H54 (cell line): ENCODE measurements at regions not wholly inside any gene's neighbourhood (a gene's known extent, or its start where the extent isn't known, plus 50 kb on each side); places are given as distances from the start of the nearest gene placed in this dataset.

Experiments
- DNase-seq: peaks from one replicate; pipeline ENCODE4 v3.0.0; 2011; ENCODE audit warnings: low spot score, mixed read lengths; ENCODE audit not compliant: insufficient read length
- FAIRE-seq: peaks from 3 replicates; lab custom pipeline; 2011; peaks lifted over from hg19 to GRCh38; lab: Jason Lieb, UNC
- POLR2A ChIP-seq: IDR thresholded peaks from 2 replicates; pipeline ENCODE4 v1.6.1; 2011; ENCODE audit warnings: low read depth, mild to moderate bottlenecking, low read length

DNA sequence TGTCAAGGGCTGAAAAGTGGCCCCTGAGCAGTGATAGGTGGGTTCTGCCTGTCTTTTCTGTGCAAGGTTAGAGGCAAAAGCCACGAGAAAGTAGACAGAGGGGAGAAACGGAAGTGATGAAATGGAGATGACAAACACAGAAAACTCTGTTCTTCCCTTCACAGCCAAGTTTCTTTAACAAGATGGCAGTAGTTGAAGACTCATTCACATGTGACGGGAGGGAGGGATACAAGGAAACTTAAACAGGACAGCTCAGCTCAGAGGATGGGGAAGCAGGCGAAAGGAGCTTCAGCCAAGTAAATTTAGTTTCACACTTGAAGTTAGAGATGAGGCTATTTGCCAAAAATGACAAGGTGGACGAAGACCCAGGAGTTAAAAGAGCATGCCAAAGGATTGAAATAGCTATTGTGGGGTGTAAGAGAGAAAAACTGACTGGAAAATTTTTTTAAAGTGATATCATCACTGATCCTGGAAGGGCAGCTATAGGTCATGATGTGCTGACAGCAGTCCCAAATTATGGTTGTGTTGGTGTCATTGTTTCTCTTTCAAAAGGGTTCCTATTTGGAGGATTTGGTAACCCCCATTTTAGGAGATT lies 347.9 kb downstream of the EFNB2 start:
- peak; percentile 15 for DNase-seq

DNA sequence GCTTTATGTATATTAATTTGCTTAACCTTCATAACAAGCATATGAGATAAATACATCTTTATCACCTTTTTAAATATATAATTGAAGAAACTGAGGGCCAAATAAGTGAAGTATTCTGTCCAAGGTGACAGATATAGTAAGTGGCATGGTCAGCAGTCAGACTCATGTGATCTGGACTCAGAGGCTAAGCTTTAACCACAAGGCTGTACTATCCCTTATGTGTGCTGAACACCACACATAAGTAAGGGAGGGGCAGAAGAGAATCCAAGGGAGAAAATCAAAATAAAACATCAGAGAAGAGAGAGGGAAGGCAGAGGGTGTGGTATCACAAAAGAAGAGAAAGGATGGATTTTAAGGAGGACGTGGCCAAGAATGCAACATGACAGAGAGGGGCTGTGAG lies 348.4 kb downstream of the EFNB2 start:
- DNase-seq (no peak), FAIRE-seq (no peak)
- no peak for TF ChIP-seq POLR2A

More for the DNA sequence above, 347.9 kb downstream of the EFNB2 start:
- FAIRE-seq: peak; percentile 94
- TF ChIP-seq POLR2A: no peak

DNA sequence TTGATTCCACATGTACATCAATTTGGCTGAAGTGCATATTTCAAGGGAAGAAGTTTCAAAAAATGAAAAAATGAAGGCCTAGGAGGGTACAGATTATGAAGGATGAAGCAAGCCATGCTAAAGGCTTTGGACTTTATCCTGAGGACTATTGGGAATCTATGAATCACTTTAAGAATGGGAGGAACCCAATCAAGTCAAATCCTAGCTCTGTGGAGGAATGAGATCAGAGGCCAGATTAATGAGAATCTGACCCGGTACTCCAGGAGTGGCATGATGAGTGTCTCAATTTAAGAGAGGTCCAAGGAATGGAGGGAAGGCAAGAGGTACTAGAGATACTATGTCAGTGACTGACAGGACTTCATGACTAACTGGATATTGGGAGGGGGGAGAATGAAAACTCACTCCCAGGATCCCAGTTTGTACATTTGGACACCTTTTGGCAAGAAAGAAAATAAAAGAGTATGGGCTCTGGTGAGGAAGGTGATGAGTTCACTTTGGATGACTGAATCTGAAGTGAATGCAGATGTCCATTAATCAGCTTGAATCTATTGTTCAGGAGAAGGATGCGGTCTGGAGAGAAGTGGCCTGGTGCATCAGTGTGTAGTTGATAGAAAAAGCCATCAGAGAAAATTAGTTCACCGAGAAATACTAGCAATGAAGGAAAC lies 349.0 kb downstream of the EFNB2 start:
- FAIRE-seq: no peak
- no peak for TF ChIP-seq POLR2A
- no peak for DNase-seq

DNA sequence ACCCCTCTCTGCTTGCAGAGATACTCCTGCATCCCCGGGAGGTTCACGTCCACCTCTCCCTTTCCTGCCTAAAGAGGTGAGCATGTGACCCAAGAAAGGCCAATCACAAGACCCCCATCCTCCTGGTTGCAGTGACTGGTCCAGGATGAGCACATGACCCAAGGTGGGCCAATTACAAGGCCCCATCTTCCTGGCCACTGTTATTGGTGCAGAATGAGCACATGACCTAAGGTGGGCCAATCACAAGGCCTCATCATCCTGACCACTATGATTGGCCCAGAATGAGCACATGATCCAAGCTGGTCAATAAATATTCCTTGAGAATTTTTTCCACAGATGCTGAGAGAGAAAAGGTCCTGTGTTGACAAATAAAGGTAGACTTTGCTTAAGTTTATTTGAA lies 350.7 kb downstream of the EFNB2 start:
- no peak for FAIRE-seq
- TF ChIP-seq POLR2A: no peak
- DNase-seq: no peak

DNA sequence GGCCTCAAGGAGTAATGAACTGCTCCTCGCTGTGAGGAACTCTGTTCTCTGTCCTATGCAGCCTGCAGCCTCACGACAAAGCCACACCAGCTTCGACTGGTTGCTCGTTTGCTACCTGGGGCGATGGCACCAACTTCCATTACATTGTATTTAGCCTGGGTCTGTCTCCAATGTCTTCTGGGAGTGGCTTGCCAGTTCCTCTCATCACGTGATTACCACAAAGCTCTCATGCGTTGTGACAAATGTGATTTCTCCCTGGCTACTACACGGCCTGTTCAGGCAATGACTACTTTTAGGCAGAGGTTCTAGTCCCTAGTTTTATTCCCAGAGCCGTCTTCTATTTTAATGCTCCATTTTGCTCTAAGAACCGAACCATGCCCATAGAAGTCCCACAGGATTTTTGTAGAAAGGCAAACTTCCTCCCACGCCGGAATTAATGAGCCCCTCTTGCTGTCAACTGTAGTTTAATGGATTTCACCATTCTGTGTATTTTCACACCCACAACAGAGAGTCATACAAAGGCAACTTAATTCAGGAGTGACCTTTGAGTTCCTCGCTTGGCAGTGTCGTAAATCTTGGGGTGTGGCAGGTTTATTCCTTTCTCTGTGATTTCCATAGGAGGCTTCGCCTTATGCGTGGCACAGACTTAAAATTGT lies 351.9 kb downstream of the EFNB2 start:
- DNase-seq (no peak), FAIRE-seq (peak; percentile 23)
- no peak for TF ChIP-seq POLR2A

DNA sequence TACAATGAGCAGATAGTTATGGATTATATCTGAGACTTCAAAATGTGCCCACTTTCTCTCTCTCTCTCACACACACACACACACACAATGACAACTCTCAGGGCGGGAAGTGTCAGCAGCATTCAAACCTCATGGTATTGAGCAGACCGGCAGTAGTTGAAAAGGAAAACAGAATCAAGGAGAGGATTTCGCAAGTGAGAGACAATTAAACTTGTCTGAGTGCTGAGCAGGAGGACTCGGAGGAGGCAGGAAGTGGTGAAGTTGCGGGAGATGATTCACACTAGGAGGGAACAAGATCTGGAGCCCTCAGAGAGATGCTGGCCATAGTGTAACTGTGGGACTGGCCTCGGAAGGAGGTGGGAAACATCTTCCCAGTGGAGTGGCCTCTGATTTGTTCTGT lies 353.1 kb downstream of the EFNB2 start:
- no peak for TF ChIP-seq POLR2A
- peak; percentile 81 for DNase-seq
- peak; percentile 100 for FAIRE-seq

DNA sequence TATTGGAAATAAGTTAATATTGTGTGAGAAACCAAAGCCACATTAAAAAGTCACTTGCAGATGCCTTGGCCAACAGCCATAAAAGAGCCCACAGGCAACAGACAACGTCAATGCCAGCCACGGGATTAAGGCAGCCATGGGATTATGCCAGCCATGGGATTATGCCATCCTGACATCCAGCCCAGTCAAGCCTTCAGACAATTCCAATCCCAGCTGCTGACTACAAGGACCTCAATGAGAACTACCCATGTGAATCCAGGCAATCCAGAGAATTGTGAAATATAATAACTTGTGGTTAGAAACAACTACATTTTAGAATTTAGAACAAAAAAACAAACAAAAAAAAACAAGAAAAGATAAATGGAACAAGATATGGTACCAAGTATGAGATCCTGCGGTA lies 356.6 kb downstream of the EFNB2 start:
- FAIRE-seq (no peak), DNase-seq (no peak)
- TF ChIP-seq POLR2A: no peak

DNA sequence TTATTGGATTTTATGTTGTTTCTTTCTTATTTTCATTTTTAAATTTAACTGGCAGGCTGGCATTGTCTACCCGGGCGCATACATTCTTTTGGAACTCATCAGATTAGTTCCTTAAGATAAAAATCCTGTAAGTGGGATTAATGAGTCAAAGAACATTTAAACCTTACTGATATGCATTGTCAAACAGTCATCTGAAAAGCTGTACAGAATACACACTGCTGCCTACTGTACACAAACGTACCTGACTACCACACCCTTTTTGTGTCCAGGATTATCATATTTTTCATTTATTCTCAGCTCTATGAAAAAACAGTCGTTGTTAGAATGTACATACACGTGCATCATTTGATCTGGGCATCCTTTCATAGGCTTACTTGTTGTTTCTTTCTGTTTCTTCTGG lies 358.3 kb downstream of the EFNB2 start:
- TF ChIP-seq POLR2A: no peak
- peak; percentile 36 for FAIRE-seq

DNA sequence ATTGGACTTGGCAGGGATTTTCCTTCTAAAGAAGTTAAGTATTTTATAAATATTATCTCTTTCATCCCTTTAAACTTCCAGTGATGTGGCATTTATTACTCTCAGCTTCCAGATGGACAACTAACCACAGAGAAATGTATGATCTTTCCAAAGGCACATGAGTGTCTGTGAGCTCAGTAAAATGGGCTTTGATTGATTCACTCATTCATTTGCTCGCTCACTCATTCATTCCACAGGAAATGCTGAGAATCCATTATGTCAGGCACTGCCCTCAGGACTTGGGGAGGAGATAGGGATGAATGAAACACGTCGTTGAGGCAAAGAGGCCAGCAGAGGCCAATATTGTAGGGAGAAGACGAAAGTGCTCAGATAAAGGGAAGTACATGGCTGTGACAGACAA lies 359.3 kb downstream of the EFNB2 start:
- FAIRE-seq (peak; percentile 97), DNase-seq (no peak)
- no peak for TF ChIP-seq POLR2A

More for the DNA sequence above, 358.3 kb downstream of the EFNB2 start:
- DNase-seq: no peak

DNA sequence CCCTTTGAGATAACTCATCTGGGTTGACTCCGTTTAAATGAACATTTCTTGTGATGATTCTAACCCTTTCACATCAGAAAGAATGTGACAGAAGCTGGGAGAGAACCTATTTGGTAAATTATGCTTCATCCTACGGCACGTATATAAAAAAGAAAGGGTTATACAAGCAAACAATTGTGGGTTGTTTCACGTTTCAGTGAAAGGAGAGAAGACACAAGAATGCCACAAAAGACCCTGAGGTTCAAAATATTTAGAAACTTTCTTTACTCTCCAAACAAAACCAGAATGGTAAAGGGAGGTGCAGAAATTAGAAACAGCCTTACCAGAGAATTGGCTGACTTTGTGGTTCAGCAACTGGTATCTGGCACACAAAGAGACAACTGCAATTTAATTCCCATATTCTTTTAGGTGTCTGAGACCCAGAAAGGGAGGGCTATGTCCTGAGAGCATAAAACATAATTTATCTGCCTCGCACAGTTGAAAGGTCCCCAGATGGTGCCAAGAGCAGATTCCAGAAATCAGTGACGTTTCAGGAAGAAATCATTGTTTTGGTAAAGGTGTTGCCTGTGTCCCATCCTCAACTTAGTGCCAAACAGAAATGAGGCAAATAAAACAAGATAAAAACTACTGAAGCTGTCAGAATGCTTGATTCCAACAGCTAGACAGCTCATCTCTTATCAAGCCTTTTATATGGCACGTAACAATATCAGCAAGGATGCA lies 361.4 kb downstream of the EFNB2 start:
- peak; percentile 66 for FAIRE-seq

DNA sequence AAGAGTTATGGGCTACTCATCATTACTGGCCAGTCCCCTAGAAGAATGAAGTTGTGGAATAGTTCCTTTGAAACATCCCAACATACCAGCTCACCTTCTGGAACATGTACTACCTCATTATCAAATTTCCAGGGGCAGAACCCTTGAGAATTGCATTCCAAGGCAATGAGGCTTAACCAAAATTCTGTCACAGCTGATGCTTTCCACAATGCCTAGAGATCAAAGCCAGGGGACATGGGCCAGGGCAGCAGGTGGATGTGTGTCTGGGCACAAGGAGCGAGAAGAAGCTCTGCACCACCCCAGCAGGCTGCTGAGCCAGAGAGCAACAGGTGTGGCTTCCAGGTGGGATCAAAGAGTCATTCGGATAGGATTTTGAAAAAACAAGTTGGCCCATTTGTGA lies 362.1 kb downstream of the EFNB2 start:
- DNase-seq (no peak), FAIRE-seq (no peak)
- no peak for TF ChIP-seq POLR2A

More for the DNA sequence above, 361.4 kb downstream of the EFNB2 start:
- no peak for DNase-seq
- no peak for TF ChIP-seq POLR2A

DNA sequence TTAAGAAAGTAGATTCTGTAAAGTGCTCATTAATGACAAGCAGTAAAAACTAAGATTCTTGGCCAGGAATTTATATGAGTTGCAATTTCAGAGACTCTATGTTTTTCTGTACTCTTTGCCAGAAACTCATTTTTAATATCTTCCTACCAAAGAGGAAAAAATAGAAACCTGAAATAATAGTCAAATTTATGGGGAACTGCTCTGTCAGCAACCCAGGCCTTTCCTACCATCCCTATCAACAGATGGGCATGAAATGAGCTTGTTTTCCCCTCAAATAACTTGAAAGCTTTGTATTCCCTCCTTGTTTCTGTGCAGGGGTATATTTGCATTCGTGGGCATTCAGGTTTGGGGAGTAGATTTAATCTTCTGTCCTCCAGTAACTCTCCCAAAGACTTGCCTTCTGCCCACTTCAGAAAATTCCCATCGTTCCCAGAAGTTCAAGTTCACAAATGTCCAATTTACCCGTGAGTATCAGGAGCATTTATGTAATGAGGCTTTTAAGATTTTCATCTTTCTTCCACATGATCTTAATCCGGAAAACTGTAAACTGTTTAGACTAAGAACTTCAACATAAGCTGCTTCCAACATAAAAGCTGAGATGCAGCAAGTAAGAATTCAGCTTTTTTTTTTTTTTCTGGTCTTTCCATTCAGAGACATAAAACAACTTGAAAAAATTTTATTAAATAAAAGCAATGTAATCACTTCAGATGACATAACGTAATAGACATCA lies 363.1 kb downstream of the EFNB2 start:
- FAIRE-seq: peak; percentile 41
- no peak for TF ChIP-seq POLR2A

DNA sequence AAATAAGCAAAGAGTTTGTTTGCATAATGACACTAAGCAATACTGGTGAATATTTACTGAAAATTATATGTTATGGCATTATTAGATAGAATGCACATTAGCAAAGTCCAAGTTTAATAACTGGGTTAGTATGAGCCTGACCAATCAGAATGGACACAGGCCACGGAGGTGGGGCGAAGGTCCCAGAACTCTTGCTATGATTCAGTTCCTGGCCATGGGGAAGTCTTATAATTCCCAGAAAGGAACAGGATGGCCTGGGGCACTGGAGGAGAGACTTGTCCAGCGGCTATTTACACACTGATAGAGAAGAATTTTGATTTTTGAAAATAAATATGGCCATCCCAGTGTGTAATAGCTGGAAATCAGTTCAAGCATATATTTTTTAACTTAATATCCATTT lies 372.0 kb downstream of the EFNB2 start:
- TF ChIP-seq POLR2A: no peak
- FAIRE-seq: peak; percentile 86
- DNase-seq: no peak

More for the DNA sequence above, 363.1 kb downstream of the EFNB2 start:
- DNase-seq: no peak
